ENCODE measurements at regions not wholly inside any gene's neighbourhood (a gene's known extent, or its start where the extent isn't known, plus 50 kb on each side); places are given as distances from the start of the nearest gene placed in this dataset.

- DNase-seq (ENCODE audit: missing footprints) (no peak), ATAC-seq (no peak)
- intact Hi-C loops (cut with DNase I) = no loop called here
Observed at GRCh38 chr7:16244469-16244868, 176.9 kb downstream of the CRPPA start.

GRCh38 chr7:16242920-16243319, 178.4 kb downstream of the CRPPA start:
- DNase-seq (ENCODE audit: missing footprints) (no peak), ATAC-seq (no peak)
- intact Hi-C loops (cut with DNase I) = no loop called here

DNA sequence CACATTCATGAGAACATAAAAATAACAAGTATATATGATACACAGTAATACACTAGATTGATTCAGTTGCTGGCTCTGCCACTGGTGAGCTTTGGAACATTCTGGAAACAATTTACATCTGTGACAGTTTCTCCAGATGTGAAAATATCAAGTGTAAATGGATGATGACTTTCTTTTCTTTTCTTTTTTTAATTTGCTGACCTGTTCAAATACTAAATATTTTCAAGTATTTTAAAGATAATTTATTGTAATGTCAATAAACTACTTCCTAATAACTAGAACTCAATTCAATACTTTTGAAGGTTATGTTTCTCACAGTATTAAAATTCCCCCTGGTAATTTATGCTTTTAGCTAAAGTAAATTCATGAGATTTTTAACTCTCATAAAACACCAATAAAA, 180.3 kb downstream of the CRPPA start:
- intact Hi-C loops (cut with DNase I) = no loop called here
- DNase-seq (ENCODE audit: missing footprints) = no peak
- no peak for ATAC-seq

- intact Hi-C loops (cut with DNase I) = no loop called here
- no peak for DNase-seq (ENCODE audit: missing footprints)
- no peak for ATAC-seq
Observed at GRCh38 chr7:16236381-16236780, 185.0 kb downstream of the CRPPA start.

DNA sequence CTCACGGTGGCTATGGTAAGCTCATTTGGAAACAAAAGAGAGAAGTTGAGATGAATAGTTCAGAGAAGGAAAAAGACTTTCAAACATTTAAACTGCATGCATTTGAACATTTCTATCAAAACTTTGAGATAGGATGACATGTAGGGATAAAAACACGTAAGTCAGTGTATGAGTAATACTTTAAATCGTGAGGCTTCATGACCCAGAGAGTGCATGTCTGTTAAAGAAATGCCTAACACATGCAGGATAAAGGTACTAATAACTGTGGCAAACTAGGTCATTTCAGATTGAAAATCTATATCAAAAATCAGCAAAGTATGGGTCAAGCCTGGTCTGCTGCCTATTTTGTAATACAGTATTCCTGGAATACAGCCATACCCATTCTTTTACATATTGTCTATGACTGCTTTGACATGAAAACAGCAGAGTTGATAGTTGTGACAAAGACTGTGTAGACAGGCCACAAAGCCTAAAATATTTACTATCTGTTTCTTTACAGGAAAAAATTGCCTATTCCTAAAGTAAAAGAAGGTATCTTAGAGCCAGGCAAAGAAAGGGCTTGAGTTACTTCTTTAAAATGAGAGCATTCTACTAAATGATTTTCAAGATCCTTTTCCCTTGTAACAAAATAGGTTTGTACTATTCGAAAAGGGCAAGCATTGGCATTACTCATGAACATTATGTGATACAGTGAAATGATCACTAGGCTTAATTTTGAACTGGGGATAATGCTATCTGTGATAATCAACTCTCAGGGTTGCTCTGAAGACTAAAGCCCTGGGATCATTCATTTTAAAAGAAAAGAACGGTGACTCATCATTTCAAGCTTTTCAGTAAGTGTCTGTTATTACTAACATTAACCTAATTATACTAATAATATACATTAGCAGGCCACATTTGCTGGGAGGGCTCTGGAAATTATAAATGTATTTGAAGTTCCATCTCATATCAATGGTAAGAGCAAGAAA, 185.9 kb downstream of the CRPPA start:
- intact Hi-C loops (cut with DNase I) = no loop called here
- ATAC-seq (no peak), DNase-seq (ENCODE audit: missing footprints) (no peak)

GRCh38 chr7:16234493-16235146, 186.7 kb downstream of the CRPPA start:
- DNase-seq (ENCODE audit: missing footprints) = no peak
- intact Hi-C loops (cut with DNase I) = no loop called here
- ATAC-seq = peak; percentile 54

GRCh38 chr7:16233517-16233916, 187.8 kb downstream of the CRPPA start:
- no peak for ATAC-seq
- intact Hi-C loops (cut with DNase I) = no loop called here
- no peak for DNase-seq (ENCODE audit: missing footprints)

DNA sequence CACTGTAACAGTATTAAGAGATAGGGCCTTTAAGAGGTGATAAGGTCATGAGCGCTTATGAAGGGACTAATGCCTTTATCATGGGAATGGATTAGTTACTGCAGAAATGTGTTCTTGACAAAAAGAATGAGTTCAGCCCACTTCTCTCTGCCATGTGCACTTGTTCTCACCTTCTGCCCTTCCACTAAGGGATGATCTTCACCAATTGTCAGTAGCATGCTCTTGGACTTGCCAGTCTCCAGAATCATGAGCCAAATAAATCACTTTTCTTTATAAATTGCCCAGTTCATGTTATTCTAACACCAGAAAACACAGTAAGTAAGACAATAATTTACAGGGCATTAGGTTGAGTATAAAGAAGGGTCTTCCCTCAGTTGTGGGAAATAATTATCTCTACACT, 189.1 kb downstream of the CRPPA start:
- ATAC-seq (no peak), DNase-seq (ENCODE audit: missing footprints) (no peak)
- intact Hi-C loops (cut with DNase I) = no loop called here

- intact Hi-C loops (cut with DNase I) = no loop called here
- no peak for ATAC-seq
Observed at GRCh38 chr7:16223963-16224707, 197.2 kb downstream of the CRPPA start.

GRCh38 chr7:16212610-16213009, 208.7 kb downstream of the CRPPA start:
- ATAC-seq (no peak), DNase-seq (ENCODE audit: missing footprints) (no peak)
- intact Hi-C loops (cut with DNase I) = no loop called here

More at GRCh38 chr7:16223963-16224707, 197.2 kb downstream of the CRPPA start:
- no peak for DNase-seq (ENCODE audit: missing footprints)

GRCh38 chr7:16212032-16212431, 209.3 kb downstream of the CRPPA start:
- DNase-seq (ENCODE audit: missing footprints) (no peak), ATAC-seq (no peak)
- intact Hi-C loops (cut with DNase I) = no loop called here

- intact Hi-C loops (cut with DNase I) = no loop called here
- no peak for DNase-seq (ENCODE audit: missing footprints)
- ATAC-seq = no peak
Observed at GRCh38 chr7:16211402-16211925, 209.9 kb downstream of the CRPPA start.

GRCh38 chr7:16210171-16210570, 211.2 kb downstream of the CRPPA start:
- intact Hi-C loops (cut with DNase I) = no loop called here
- ATAC-seq (no peak), DNase-seq (ENCODE audit: missing footprints) (no peak)

GRCh38 chr7:16207321-16207720, 214.0 kb downstream of the CRPPA start:
- DNase-seq (ENCODE audit: missing footprints) = no peak
- intact Hi-C loops (cut with DNase I) = no loop called here

DNA sequence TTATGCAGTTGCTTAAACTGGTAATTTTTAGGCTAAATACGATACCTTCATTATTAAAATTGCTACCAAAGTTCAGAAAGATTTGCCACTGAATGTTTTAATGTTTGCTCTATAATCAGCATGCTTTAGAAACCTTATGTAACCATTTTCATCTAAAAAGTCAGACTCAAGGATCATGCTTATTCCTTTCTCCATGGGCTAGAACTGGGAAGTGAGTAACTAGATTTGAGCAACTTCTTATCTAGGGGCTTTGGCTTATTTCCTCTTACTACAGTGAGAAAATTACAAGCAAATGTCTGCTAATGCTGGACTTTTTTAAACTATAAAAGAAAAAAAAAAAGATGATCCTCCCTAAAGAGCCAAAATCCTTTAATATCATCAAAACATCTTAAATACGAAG, 215.9 kb downstream of the CRPPA start:
- ATAC-seq (no peak), DNase-seq (ENCODE audit: missing footprints) (no peak)
- intact Hi-C loops (cut with DNase I) = no loop called here

More at GRCh38 chr7:16207321-16207720, 214.0 kb downstream of the CRPPA start:
- no peak for ATAC-seq

DNA sequence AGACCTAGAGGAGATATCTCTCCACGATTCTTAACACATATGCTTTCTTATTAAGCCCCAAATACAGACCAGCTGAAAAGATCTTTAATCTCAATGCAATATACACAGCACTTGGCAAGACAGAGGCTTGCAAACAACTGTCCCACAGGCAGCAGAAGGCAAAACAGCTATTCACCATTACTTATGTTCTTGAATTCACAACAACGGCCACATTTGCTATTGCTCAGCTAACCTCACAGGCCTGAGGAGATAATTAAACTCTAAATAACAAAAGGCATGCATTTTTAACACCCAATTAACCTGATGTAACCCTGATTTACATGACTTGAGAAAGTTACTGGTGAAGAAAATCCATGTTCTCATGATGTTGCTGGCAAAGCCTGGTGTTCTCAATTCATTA, 216.4 kb downstream of the CRPPA start:
- intact Hi-C loops (cut with DNase I) = no loop called here
- ATAC-seq (no peak), DNase-seq (ENCODE audit: missing footprints) (no peak)

DNA sequence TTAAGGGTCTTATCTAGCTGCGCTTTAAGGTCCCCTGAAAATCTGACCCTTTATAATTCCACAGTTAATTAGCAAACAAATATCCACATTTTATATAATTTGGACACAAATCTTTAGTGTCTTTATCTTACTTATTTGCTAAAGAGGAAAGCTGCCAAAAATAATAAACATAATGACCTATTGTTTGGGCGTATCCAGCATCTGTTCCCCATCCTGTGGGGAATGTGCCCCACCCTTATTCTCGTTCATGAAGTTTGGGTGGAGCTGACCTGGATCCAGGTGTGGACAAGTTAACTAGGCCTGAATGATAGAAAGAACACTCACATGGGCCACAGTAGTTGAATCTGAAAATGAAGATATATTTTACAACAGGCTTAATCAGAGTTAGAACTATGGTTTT, 218.3 kb downstream of the CRPPA start:
- ATAC-seq (no peak), DNase-seq (ENCODE audit: missing footprints) (no peak)
- intact Hi-C loops (cut with DNase I) = no loop called here

DNA sequence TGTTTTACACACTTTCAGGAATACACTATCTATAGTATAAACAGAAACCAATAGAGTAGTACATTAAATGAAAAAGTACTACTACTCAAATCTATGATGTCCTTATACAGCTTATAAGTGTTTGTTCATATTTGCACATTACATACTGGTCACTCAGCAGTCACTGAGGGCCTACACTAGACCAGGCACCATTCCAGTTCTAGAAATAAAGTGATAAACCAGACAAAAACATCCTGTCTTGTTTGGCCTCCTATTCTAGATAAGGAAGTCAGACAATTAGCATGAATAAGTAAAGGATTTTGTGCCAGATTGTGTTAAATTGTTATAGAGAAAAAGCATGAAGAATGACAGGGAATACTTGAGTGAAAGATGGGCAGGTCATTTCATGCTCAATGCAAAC, 219.0 kb downstream of the CRPPA start:
- intact Hi-C loops (cut with DNase I) = no loop called here
- no peak for DNase-seq (ENCODE audit: missing footprints)
- ATAC-seq = no peak

- DNase-seq (ENCODE audit: missing footprints) (no peak), ATAC-seq (no peak)
- intact Hi-C loops (cut with DNase I) = no loop called here
Observed at GRCh38 chr7:16200591-16200990, 220.7 kb downstream of the CRPPA start.
